HepG2 (cell line): ENCODE measurements at regions not wholly inside any gene's neighbourhood (a gene's known extent, or its start where the extent isn't known, plus 50 kb on each side); places are given as distances from the start of the nearest gene placed in this dataset.

Source experiments
- ATAC-seq: fragments of 200-7000 bp; cut with Tn5 transposase; 3 replicates; pipeline ENCODE4 v1.9.1; 2020; ENCODE audit warnings: mild to moderate bottlenecking, moderate library complexity
- BruUV-seq: library from RNA; stranded (reverse); fragments of 400-500 nt; replicated peaks from 2 replicates; lab custom pipeline; 2021; lab: Mats Ljungman, UMichigan
- CTCF ChIA-PET: fragments of 300-600 bp; formaldehyde crosslinking; extraction: SDS; loops from one replicate; lab custom pipeline; 2021; ENCODE audit warnings: low total read pairs, inconsistent platforms, low intra/inter-chr PET ratio; lab: Yijun Ruan, JAX
- POLR2A ChIA-PET: fragments of 350-600 bp; sonication (Branson Sonifier 250); formaldehyde crosslinking; loops from one replicate; lab custom pipeline; 2020; ENCODE audit warnings: antibody characterized with exemption, inconsistent platforms; lab: Yijun Ruan, JAX
- DNase-seq: peaks from one replicate; pipeline ENCODE4 v3.0.0-alpha.2; 2015; ENCODE audit warnings: low spot score
- FAIRE-seq: peaks from 3 replicates; lab custom pipeline; 2011; peaks lifted over from hg19 to GRCh38; lab: Jason Lieb, UNC
- H2AFZ ChIP-seq: one replicate; pipeline ENCODE4 v1.6.1; 2011; ENCODE audit warnings: low read length, inconsistent platforms
- H3K27ac ChIP-seq: fragments of 300-600 bp; 3 replicates; pipeline ENCODE4 v1.8.0; 2011; ENCODE audit warnings: mixed run types, mild to moderate bottlenecking, mixed read lengths, low read length, inconsistent platforms; ENCODE audit not compliant: insufficient read depth; ENCODE audit errors: extremely low read length
- H3K27me3 ChIP-seq, 2 experiments: fragments of 200-600 bp in 1 of 2; 2 replicates in 1 of 2; 3 replicates in 1 of 2; pipeline versions ENCODE4 v1.6.0 to v1.8.0; 2011; ENCODE audit warnings: low read length in 2 of 2, mild to moderate bottlenecking in 2 of 2, moderate library complexity in 2 of 2, inconsistent platforms in 1 of 2; ENCODE audit not compliant: insufficient read depth in 2 of 2, control insufficient read depth in 1 of 2
- H3K36me3 ChIP-seq, 2 experiments: fragments of 200-600 bp in 1 of 2; replicated peaks in 1 of 2; 2 replicates in 1 of 2; 3 replicates in 1 of 2; pipeline versions ENCODE4 v1.5.1 to v1.8.0; 2011; ENCODE audit warnings: low read length in 2 of 2, inconsistent platforms in 1 of 2; ENCODE audit not compliant: insufficient read depth in 2 of 2, control insufficient read depth in 1 of 2
- H3K4me1 ChIP-seq: 2 replicates; pipeline ENCODE4 v1.5.1; 2012; ENCODE audit warnings: low read length, inconsistent platforms; ENCODE audit not compliant: insufficient read depth
- H3K4me2 ChIP-seq: 2 replicates; pipeline ENCODE4 v1.6.0; 2011; ENCODE audit warnings: low read depth, low read length, inconsistent platforms
- H3K4me3 ChIP-seq, 3 experiments: fragments of 200-600 bp in 1 of 3; sonication (generic), shearing (Covaris generic) in 1 of 3; replicated peaks in 1 of 3; 2 replicates each; pipeline ENCODE4 v1.5.1; 2011 to 2016; ENCODE audit warnings: low read length in 3 of 3, inconsistent platforms in 2 of 3, low read depth in 2 of 3, mild to moderate bottlenecking in 2 of 3, control low read depth in 1 of 3, mixed read lengths in 1 of 3; ENCODE audit not compliant: insufficient read depth in 1 of 3
- H3K79me2 ChIP-seq: one replicate; pipeline ENCODE4 v1.6.1; 2011; ENCODE audit warnings: low read length, inconsistent platforms; ENCODE audit not compliant: insufficient read depth
- H3K9ac ChIP-seq: 2 replicates; pipeline ENCODE4 v1.6.0; 2011; ENCODE audit warnings: mild to moderate bottlenecking, low read depth, low read length, inconsistent platforms; ENCODE audit not compliant: insufficient read depth
- H3K9me3 ChIP-seq: 2 replicates; pipeline ENCODE4 v1.5.1; 2012; ENCODE audit warnings: mild to moderate bottlenecking, low read length
- H4K20me1 ChIP-seq: 2 replicates; pipeline ENCODE4 v1.6.0; 2011; ENCODE audit warnings: inconsistent platforms, mild to moderate bottlenecking, low read length, moderate library complexity; ENCODE audit not compliant: insufficient read depth
- AHR ChIP-seq: IDR thresholded peaks from 2 replicates; pipeline ENCODE4 v1.6.1; 2018; ENCODE audit warnings: missing genetic modification reagents, missing compliant biosample characterization
- CC2D1A ChIP-seq: sonication (generic); formaldehyde crosslinking; IDR thresholded peaks from 2 replicates; pipeline ENCODE4 v1.8.1; 2023; ENCODE audit warnings: mild to moderate bottlenecking, missing genetic modification reagents
- DBP ChIP-seq: sonication (generic); formaldehyde crosslinking; IDR thresholded peaks from 2 replicates; pipeline ENCODE4 v1.4.0; 2020; ENCODE audit warnings: missing genetic modification reagents; ENCODE audit errors: not compliant biosample characterization
- ELF4 ChIP-seq: sonication (generic); formaldehyde crosslinking; IDR thresholded peaks from 2 replicates; pipeline ENCODE4 v1.5.0; 2020; ENCODE audit warnings: missing genetic modification reagents, mild to moderate bottlenecking, moderate library complexity, borderline replicate concordance
- HNRNPK ChIP-seq: fragments of 200-400 bp; formaldehyde crosslinking; IDR thresholded peaks from 2 replicates; pipeline ENCODE4 v1.6.1; 2018; ENCODE audit warnings: low read length, low read depth, moderate library complexity, mild to moderate bottlenecking; ENCODE audit not compliant: poor library complexity, severe bottlenecking
- NBN ChIP-seq: fragments of 450-650 bp; conservative IDR thresholded peaks from 2 replicates; pipeline ENCODE4 v1.6.1; 2017
- NKX3-1 ChIP-seq: sonication (generic); formaldehyde crosslinking; IDR thresholded peaks from 2 replicates; pipeline ENCODE4 v1.5.0; 2020; ENCODE audit warnings: missing genetic modification reagents
- NPAS2 ChIP-seq: sonication (generic); formaldehyde crosslinking; IDR thresholded peaks from 2 replicates; pipeline ENCODE4 v1.8.0; 2022; ENCODE audit warnings: mild to moderate bottlenecking, missing genetic modification reagents, borderline replicate concordance
- NRL ChIP-seq: sonication (generic); formaldehyde crosslinking; IDR thresholded peaks from 2 replicates; pipeline ENCODE4 v1.5.0; 2020; ENCODE audit warnings: missing genetic modification reagents, mild to moderate bottlenecking, moderate library complexity, borderline replicate concordance
- POLR2A ChIP-seq, 2 experiments: IDR thresholded peaks; 2 replicates each; pipeline ENCODE4 v1.6.1; 2011; ENCODE audit warnings: low read depth in 2 of 2, low read length in 2 of 2, mild to moderate bottlenecking in 1 of 2, moderate library complexity in 1 of 2; ENCODE audit not compliant: insufficient read depth in 1 of 2
- RAD21 ChIP-seq: fragments of 450-650 bp; formaldehyde crosslinking; IDR thresholded peaks from 2 replicates; pipeline ENCODE4 v1.5.0; 2020; ENCODE audit warnings: mild to moderate bottlenecking
- SAFB2 ChIP-seq: sonication (generic); formaldehyde crosslinking; IDR thresholded peaks from 2 replicates; pipeline ENCODE4 v1.5.1; 2020; ENCODE audit warnings: missing genetic modification reagents, low read depth, mild to moderate bottlenecking, borderline replicate concordance
- SNAPC2 ChIP-seq: sonication (generic); formaldehyde crosslinking; IDR thresholded peaks from 2 replicates; pipeline ENCODE4 v1.8.1; 2022; ENCODE audit warnings: mild to moderate bottlenecking, missing genetic modification reagents
- TFE3 ChIP-seq: IDR thresholded peaks from 2 replicates; pipeline ENCODE4 v1.6.1; 2016
- ZNF431 ChIP-seq: sonication (generic); formaldehyde crosslinking; IDR thresholded peaks from 2 replicates; pipeline ENCODE4 v1.9.0; 2022; ENCODE audit warnings: missing genetic modification reagents, low read depth, mild to moderate bottlenecking, borderline replicate concordance
- ZNF589 ChIP-seq: sonication (generic); formaldehyde crosslinking; conservative IDR thresholded peaks from 2 replicates; pipeline ENCODE4 v1.8.0; 2022; ENCODE audit warnings: mild to moderate bottlenecking, moderate library complexity, missing genetic modification reagents
- ZNF761 ChIP-seq: sonication (generic); formaldehyde crosslinking; conservative IDR thresholded peaks from 2 replicates; pipeline ENCODE4 v1.4.0; 2020; ENCODE audit warnings: mild to moderate bottlenecking, missing genetic modification reagents
- ZSCAN29 ChIP-seq: sonication (generic); formaldehyde crosslinking; conservative IDR thresholded peaks from 2 replicates; pipeline ENCODE4 v1.4.0; 2020; ENCODE audit warnings: mild to moderate bottlenecking, missing genetic modification reagents
- WGBS: methylation state at CpG from one replicate; pipeline ENCODE4 v1.1.6; 2017; ENCODE audit warnings: low lambda C conversion rate; 5-methylcytosine and 5-hydroxymethylcytosine counted together
- in situ Hi-C: cut with HindIII; loops from 2 replicates; pipeline ENCODE4 v1.10.0; 2017; ENCODE audit warnings: low pct_unique_long_range_greater_than_20kb; ENCODE audit not compliant: extremely low pct_ligation_motif_present
- intact Hi-C: fragments of 100-400 bp; cut with micrococcal nuclease; formaldehyde crosslinking; loops from one replicate; pipeline ENCODE4 v1.10.0; 2022; ENCODE audit not compliant: unreplicated experiment

GRCh38 chr2:212908031-212908430 lies 243.4 kb downstream of the IKZF2 start:
- FAIRE-seq (no peak), ATAC-seq (no peak), DNase-seq (no peak)
- POLR2A ChIA-PET = no interaction called here
- Histone ChIP-seq H3K4me1 (no peaks in the 10 kb centered on the region), H2AFZ (no peak overlapping the region), H3K4me3 (no peak overlapping the region), H3K9ac (no peak overlapping the region), H3K36me3 (no peaks in the 10 kb centered on the region), H3K27me3 (no peaks in the 10 kb centered on the region), H4K20me1 (no peaks in the 10 kb centered on the region), H3K9me3 (no peaks in the 10 kb centered on the region), H3K79me2 (no peaks in the 10 kb centered on the region), H3K4me2 (no peak overlapping the region), H3K27ac (no peak overlapping the region)
- TF ChIP-seq ZNF589 (no peak), ZNF431 (CRISPR knock-in tag) (no peak), DBP (CRISPR knock-in tag) (no peak), CC2D1A (no peak), SAFB2 (CRISPR knock-in tag) (no peak), NPAS2 (CRISPR knock-in tag) (no peak), TFE3 (CRISPR knock-in tag) (no peak), ZNF761 (CRISPR knock-in tag) (no peak), POLR2A (IDR thresholded peaks at IDR 0.05; ENCODE audit: insufficient read depth in 1 of 2, low read depth in 2 of 2, low read length in 2 of 2) (no peak), HNRNPK (no peak), NBN (no peak), AHR (CRISPR knock-in tag) (no peak), RAD21 (CRISPR knock-in tag) (no peak), SNAPC2 (CRISPR knock-in tag) (no peak), NKX3-1 (CRISPR knock-in tag) (no peak), ZSCAN29 (CRISPR knock-in tag) (no peak), ELF4 (CRISPR knock-in tag) (no peak), NRL (no peak)
- WGBS = 25% methylated on average over 5 of the region's 5 CpGs
- CTCF ChIA-PET = no interaction called here
- intact Hi-C loops (no loop called here), in situ Hi-C loops (no loop called here)
- BruUV-seq = no TSS peak
